ENCODE measurements at regions not wholly inside any gene's neighbourhood (a gene's known extent, or its start where the extent isn't known, plus 50 kb on each side); places are given as distances from the start of the nearest gene placed in this dataset.

- DNase-seq = no peak
- Histone ChIP-seq H3K4me3 (no peak overlapping the region), H3K4me1 (no peaks in the 10 kb centered on the region), H3K9me3 (no peaks in the 10 kb centered on the region), H3K27me3 (no peaks in the 10 kb centered on the region), H3K36me3 (no peaks in the 10 kb centered on the region), H3K27ac (no peak overlapping the region)
- TF ChIP-seq EP300 (IDR thresholded peaks at IDR 0.05; ENCODE audit: low read depth) = no peak
- intact Hi-C loops (cut with DNase I; ENCODE audit: low total_unique reads) (no loop called here), in situ Hi-C loops (cut with MboI; ENCODE audit: low pct_ligation_motif_present in 1 of 4, low pct_unique_long_range_greater_than_20kb in 1 of 4, low sequenced_read_pairs in 3 of 4) (no loop called here)
- WGBS, 2 donors (ENCODE audit: low coverage in 1 of 2) = 76 to 79% methylated on average over 4 of the region's 4 CpGs
Observed at GRCh38 chr9:119707228-119707845, 338.1 kb upstream of the BRINP1 start.

GRCh38 chr9:119701651-119702050 is 332.4 kb upstream of the BRINP1 start:
- in situ Hi-C loops (cut with MboI; ENCODE audit: low pct_ligation_motif_present in 1 of 4, low pct_unique_long_range_greater_than_20kb in 1 of 4, low sequenced_read_pairs in 3 of 4) (no loop called here), intact Hi-C loops (cut with DNase I; ENCODE audit: low total_unique reads) (no loop called here)
- no peaks in the 10 kb centered on the region for H3K4me1 ChIP-seq
- H3K36me3 ChIP-seq = no peaks in the 10 kb centered on the region
- 67 to 75% methylated on average over 1 of the region's 1 CpG for WGBS, 2 donors (ENCODE audit: low coverage in 1 of 2)
- no peak overlapping the region for H3K4me3 ChIP-seq
- no peak for TF ChIP-seq EP300 (IDR thresholded peaks at IDR 0.05; ENCODE audit: low read depth)
- TF ChIP-seq POLR2A (IDR thresholded peaks at IDR 0.05) = no peak
- no peak for TF ChIP-seq POLR2AphosphoS5 (IDR thresholded peaks at IDR 0.05)
- TF ChIP-seq CTCF (IDR thresholded peaks at IDR 0.05) = no peak
- no peaks in the 10 kb centered on the region for H3K9me3 ChIP-seq
- DNase-seq = no peak
- no peak overlapping the region for H3K27ac ChIP-seq
- H3K27me3 ChIP-seq = no peaks in the 10 kb centered on the region

GRCh38 chr9:119698535-119698934 is 329.3 kb upstream of the BRINP1 start:
- 18 to 32% methylated on average over 2 of the region's 2 CpGs for WGBS, 2 donors (ENCODE audit: low coverage in 1 of 2)
- Histone ChIP-seq H3K27me3 (no peaks in the 10 kb centered on the region), H3K9me3 (no peaks in the 10 kb centered on the region), H3K27ac (no peak overlapping the region), H3K4me3 (no peak overlapping the region), H3K4me1 (no peaks in the 10 kb centered on the region), H3K36me3 (no peaks in the 10 kb centered on the region)
- no peak for TF ChIP-seq POLR2AphosphoS5 (IDR thresholded peaks at IDR 0.05)
- TF ChIP-seq CTCF (IDR thresholded peaks at IDR 0.05) = no peak
- TF ChIP-seq POLR2A (IDR thresholded peaks at IDR 0.05) = no peak
- TF ChIP-seq EP300 (IDR thresholded peaks at IDR 0.05; ENCODE audit: low read depth) = no peak
- DNase-seq = no peak
- intact Hi-C loops (cut with DNase I; ENCODE audit: low total_unique reads) (no loop called here), in situ Hi-C loops (cut with MboI; ENCODE audit: low pct_ligation_motif_present in 1 of 4, low pct_unique_long_range_greater_than_20kb in 1 of 4, low sequenced_read_pairs in 3 of 4) (loop anchor here in 2 of 4 donors (25.0 kb wide), 2 partner anchors 89 to 111 kb away; no protein-coding TSS in a partner anchor)

- Histone ChIP-seq H3K4me3 (no peak overlapping the region), H3K36me3 (no peaks in the 10 kb centered on the region), H3K27ac (no peak overlapping the region), H3K4me1 (no peaks in the 10 kb centered on the region), H3K9me3 (no peaks in the 10 kb centered on the region), H3K27me3 (no peaks in the 10 kb centered on the region)
- TF ChIP-seq EP300 (IDR thresholded peaks at IDR 0.05; ENCODE audit: low read depth) (no peak), CTCF (IDR thresholded peaks at IDR 0.05) (no peak), POLR2AphosphoS5 (IDR thresholded peaks at IDR 0.05) (no peak), POLR2A (IDR thresholded peaks at IDR 0.05) (no peak)
- DNase-seq = no peak
- in situ Hi-C loops (cut with MboI; ENCODE audit: low pct_ligation_motif_present in 1 of 4, low pct_unique_long_range_greater_than_20kb in 1 of 4, low sequenced_read_pairs in 3 of 4) (loop anchor here in 2 of 4 donors (25.0 kb wide), 2 partner anchors 89 to 111 kb away; no protein-coding TSS in a partner anchor), intact Hi-C loops (cut with DNase I; ENCODE audit: low total_unique reads) (no loop called here)
- WGBS, 2 donors (ENCODE audit: low coverage in 1 of 2) = 9 to 39% methylated on average over 4 to 5 of the region's 5 CpGs
Observed at GRCh38 chr9:119697996-119698395, 328.8 kb upstream of the BRINP1 start.

- intact Hi-C loops (cut with DNase I; ENCODE audit: low total_unique reads) = no loop called here
- Histone ChIP-seq H3K4me1 (no peaks in the 10 kb centered on the region), H3K27ac (no peak overlapping the region), H3K4me3 (no peak overlapping the region), H3K9me3 (no peaks in the 10 kb centered on the region), H3K27me3 (no peaks in the 10 kb centered on the region), H3K36me3 (no peaks in the 10 kb centered on the region)
- WGBS, 2 donors (ENCODE audit: low coverage in 1 of 2) = 27% methylated on average over 4 of the region's 4 CpGs; no CpG with 5 or more reads in 1 of the 2 donors
- no peak for DNase-seq
- in situ Hi-C loops (cut with MboI; ENCODE audit: low pct_ligation_motif_present in 1 of 4, low pct_unique_long_range_greater_than_20kb in 1 of 4, low sequenced_read_pairs in 3 of 4) = loop anchor here in 2 of 4 donors (25.0 kb wide), 2 partner anchors 97 to 103 kb away; no protein-coding TSS in a partner anchor
- TF ChIP-seq POLR2AphosphoS5 (IDR thresholded peaks at IDR 0.05) (no peak), CTCF (IDR thresholded peaks at IDR 0.05) (no peak), EP300 (IDR thresholded peaks at IDR 0.05; ENCODE audit: low read depth) (no peak), POLR2A (IDR thresholded peaks at IDR 0.05) (no peak)
Observed at GRCh38 chr9:119689879-119690278, 320.6 kb upstream of the BRINP1 start.
